ENCODE measurements at regions not wholly inside any gene's neighbourhood (a gene's known extent, or its start where the extent isn't known, plus 50 kb on each side); places are given as distances from the start of the nearest gene placed in this dataset.
"Not testable (repeated sequence)": the region's sequence is repeated elsewhere in the genome, so short reads cannot be mapped to it uniquely, and the experiment has no call there.

- not testable (repeated sequence) for DNase-seq (ENCODE audit: low spot score)
Measured at GRCh38 chr18:8913606-8914403, 188.7 kb upstream of the NDUFV2 start.

GRCh38 chr18:8914404-8915264 is 187.9 kb upstream of the NDUFV2 start:
- DNase-seq (ENCODE audit: low spot score), result not testable (repeated sequence)

- not testable (repeated sequence) for DNase-seq (ENCODE audit: low spot score)
Measured at GRCh38 chr18:8920856-8921787, 181.4 kb upstream of the NDUFV2 start.

- no peak for DNase-seq (ENCODE audit: low spot score)
Measured at GRCh38 chr18:8926464-8926863, 176.0 kb upstream of the NDUFV2 start.

GRCh38 chr18:8928044-8928443 is 174.5 kb upstream of the NDUFV2 start:
- no peak for DNase-seq (ENCODE audit: low spot score)

- DNase-seq (ENCODE audit: low spot score), result no peak
Measured at GRCh38 chr18:8928847-8929780, 173.4 kb upstream of the NDUFV2 start.

GRCh38 chr18:8930990-8931616 is 171.4 kb upstream of the NDUFV2 start:
- no peak for DNase-seq (ENCODE audit: low spot score)

- no peak for DNase-seq (ENCODE audit: low spot score)
Measured at GRCh38 chr18:8932866-8933265, 169.6 kb upstream of the NDUFV2 start.

GRCh38 chr18:8933714-8934284 is 168.7 kb upstream of the NDUFV2 start:
- no peak for DNase-seq (ENCODE audit: low spot score)

GRCh38 chr18:8935346-8935745 is 167.2 kb upstream of the NDUFV2 start:
- not testable (repeated sequence) for DNase-seq (ENCODE audit: low spot score)

- no peak for DNase-seq (ENCODE audit: low spot score)
Measured at GRCh38 chr18:8936619-8937018, 165.9 kb upstream of the NDUFV2 start.

GRCh38 chr18:8937160-8938094 is 165.1 kb upstream of the NDUFV2 start:
- DNase-seq (ENCODE audit: low spot score), result no peak

- DNase-seq (ENCODE audit: low spot score), result no peak
Measured at GRCh38 chr18:8938817-8939216, 163.7 kb upstream of the NDUFV2 start.

GRCh38 chr18:8942021-8942908 is 160.2 kb upstream of the NDUFV2 start:
- no peak for DNase-seq (ENCODE audit: low spot score)

- no peak for DNase-seq (ENCODE audit: low spot score)
Measured at GRCh38 chr18:8942909-8943545, 159.5 kb upstream of the NDUFV2 start.

- no peak for DNase-seq (ENCODE audit: low spot score)
Measured at GRCh38 chr18:8943900-8944870, 158.3 kb upstream of the NDUFV2 start.

Measured in SW480 (cell line).